ENCODE measurements at regions not wholly inside any gene's neighbourhood (a gene's known extent, or its start where the extent isn't known, plus 50 kb on each side); places are given as distances from the start of the nearest gene placed in this dataset.

GRCh38 chr15:53457479-53457878, 302.0 kb downstream of the WDR72 start:
- TF ChIP-seq CTCF (IDR thresholded peaks at IDR 0.05) (no peak), POLR2A (IDR thresholded peaks at IDR 0.05) (no peak)
